Astrocyte of the cerebellum (primary cell): ENCODE measurements at regions not wholly inside any gene's neighbourhood (a gene's known extent, or its start where the extent isn't known, plus 50 kb on each side); places are given as distances from the start of the nearest gene placed in this dataset.

ENCODE experiments used
- DNase-seq: peaks from one replicate; pipeline ENCODE4 v3.0.0-alpha.2; 2011; ENCODE audit warnings: low read depth
- H3K4me3 ChIP-seq: 2 replicates; pipeline ENCODE4 v1.5.1; 2011; ENCODE audit warnings: mild to moderate bottlenecking, low read depth, low read length, moderate library complexity
- in situ Hi-C: cut with HindIII; loops from 2 replicates; pipeline ENCODE4 v1.10.0; 2017; ENCODE audit warnings: low sequenced_read_pairs
- TF ChIP-seq, protein P1 (sequence below): IDR thresholded peaks from 2 replicates; pipeline ENCODE4 v1.5.1; 2012; ENCODE audit warnings: low read length, low read depth, moderate library complexity, mild to moderate bottlenecking; ENCODE audit errors: missing control alignments

DNA sequence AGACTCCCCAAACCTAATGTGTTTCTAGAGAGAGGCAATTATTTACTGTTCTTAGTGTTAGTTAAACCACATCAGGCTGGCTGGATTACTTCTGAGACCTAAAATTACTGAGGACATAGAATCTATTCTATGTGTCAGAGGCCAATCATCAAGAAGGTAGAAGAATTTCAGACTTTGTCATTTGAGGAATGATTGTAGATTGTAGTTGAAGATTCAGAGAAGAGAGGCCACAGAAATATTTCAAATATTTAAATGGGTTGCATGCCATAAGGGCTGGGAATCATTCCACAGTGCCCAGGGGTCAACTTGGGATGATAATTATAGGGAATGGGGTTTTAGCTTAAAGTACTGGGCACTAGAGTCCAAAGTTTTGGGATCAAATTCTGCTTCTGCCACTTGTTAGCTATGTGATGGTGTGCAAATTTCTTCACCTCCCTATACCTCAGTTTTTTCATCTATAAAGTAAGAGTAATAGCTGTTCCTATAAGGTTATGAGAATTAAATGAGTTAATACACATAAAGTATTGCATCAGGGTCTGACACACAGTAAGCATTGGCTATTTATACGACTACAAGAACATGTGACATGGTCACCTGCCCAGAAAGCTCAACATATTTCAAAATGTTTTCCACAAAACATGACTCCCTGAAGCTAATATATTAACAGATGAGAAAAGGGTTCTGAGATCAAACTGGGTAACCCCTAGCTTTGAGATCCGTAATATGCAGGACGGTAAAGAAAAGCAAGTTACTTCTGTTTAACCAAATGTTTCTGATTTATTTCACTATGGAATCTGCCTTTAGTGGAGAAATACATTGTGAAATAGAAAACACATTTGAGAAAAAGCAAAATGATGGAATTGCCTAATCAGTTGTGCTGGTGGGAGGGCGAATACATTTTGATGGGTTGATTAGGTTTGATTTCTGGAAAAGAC, 69.7 kb upstream of the SPAG17 start:
- TF ChIP-seq, protein P1, sequence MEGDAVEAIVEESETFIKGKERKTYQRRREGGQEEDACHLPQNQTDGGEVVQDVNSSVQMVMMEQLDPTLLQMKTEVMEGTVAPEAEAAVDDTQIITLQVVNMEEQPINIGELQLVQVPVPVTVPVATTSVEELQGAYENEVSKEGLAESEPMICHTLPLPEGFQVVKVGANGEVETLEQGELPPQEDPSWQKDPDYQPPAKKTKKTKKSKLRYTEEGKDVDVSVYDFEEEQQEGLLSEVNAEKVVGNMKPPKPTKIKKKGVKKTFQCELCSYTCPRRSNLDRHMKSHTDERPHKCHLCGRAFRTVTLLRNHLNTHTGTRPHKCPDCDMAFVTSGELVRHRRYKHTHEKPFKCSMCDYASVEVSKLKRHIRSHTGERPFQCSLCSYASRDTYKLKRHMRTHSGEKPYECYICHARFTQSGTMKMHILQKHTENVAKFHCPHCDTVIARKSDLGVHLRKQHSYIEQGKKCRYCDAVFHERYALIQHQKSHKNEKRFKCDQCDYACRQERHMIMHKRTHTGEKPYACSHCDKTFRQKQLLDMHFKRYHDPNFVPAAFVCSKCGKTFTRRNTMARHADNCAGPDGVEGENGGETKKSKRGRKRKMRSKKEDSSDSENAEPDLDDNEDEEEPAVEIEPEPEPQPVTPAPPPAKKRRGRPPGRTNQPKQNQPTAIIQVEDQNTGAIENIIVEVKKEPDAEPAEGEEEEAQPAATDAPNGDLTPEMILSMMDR: no peak
- DNase-seq: no peak
- in situ Hi-C loops: no loop called here
- no peak overlapping the region for H3K4me3 ChIP-seq

DNA sequence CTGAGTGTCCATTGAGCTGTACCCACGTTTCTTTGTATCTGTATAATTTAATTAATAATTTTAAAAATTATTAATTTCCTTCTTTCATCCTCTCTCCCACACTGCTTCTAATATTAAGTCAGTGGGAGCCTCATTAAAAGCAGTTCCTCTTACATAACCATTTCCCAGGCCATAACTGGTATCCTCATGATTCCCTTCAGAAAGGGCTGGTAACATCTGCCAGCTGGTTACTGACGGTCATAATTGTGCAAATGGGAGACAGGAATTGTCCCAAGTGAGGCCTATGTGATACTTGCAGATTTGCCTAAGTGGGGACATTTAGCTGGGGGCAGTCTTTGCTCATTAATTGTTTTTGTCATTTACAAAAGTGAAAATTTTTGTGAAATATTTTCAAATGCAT, 69.0 kb upstream of the SPAG17 start:
- DNase-seq: no peak
- H3K4me3 ChIP-seq: no peak overlapping the region
- TF ChIP-seq, protein P1: no peak
- in situ Hi-C loops: no loop called here

DNA sequence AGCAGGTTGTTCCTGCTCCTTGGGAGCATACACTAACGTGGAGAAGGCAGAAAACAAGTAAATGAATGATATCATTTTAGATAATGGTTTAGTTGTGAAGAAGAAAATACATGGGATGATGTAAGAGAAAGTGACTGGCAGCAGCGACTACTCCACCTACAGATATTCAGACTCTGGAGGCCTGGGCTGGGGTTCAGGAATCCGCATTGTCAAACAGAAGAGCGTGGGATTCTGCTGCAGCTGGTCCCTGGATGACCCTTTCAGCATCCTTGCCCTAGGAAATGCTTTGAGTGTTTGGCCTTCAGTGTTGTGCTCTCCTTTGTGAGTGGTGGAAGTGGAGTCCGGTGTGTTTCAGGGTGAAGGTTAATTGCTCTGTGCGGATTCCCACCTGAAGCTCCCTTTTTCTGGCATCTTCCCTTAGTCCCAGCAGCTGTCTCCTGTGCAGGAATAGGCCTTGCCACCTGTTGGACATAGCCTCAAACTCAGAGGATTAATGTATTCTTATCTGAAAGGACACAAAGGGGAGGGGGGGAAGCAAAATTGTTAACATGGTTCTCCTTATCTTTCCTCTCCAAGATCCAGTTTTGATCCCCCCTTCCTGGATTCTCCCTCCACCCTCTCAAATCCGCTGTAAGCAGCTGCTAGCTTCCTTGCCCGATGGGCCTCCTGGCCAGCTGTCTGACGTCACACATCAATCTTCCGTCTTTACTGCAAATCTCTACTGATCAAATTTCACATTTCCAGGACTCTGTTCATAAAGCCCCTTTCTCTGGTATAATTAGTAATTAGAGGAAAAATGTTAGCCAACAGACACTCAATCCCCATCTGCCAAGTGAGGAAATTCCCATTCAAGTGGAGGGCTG, 68.3 kb upstream of the SPAG17 start:
- TF ChIP-seq, protein P1: no peak
- no peak overlapping the region for H3K4me3 ChIP-seq
- no peak for DNase-seq
- in situ Hi-C loops: no loop called here

DNA sequence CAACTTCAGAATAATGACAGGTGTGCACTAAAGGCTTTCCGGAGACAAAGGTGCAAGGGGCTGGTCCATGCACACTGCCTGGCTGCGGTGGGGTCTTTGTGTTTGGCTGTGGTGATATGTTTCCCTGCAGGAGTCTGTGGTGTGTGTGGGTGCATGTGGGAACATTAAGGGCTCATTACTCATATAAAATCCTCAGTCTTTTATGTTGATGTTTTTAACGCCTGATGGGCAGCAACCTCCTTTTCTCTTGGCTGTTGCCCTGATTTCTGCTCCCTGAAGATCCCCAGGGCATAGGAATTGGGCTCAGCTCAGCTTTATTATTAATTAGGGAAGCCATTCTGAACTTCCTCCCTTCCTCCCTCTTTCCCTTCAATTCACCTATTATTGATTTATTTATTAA, 67.6 kb upstream of the SPAG17 start:
- TF ChIP-seq, protein P1: no peak
- in situ Hi-C loops: no loop called here
- DNase-seq: no peak
- H3K4me3 ChIP-seq: no peak overlapping the region

DNA sequence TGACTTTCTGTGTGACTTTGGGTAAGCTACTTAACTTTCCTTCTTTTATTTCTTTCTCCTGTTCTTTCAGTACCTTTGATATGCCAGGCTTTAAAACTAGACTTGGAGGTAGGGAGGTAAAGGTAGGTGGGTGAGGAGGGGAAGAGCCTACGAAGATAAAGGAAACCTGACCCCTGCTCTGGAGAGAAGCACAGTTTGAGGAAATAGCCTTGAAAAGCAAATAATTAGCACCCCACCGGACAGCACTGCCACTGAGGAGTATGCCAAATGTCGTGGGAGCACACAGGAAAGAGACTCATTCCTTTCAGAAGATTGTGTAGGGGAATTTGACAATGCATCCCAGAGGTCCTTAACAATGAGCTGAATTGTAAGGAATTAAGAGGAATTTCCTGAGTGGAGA, 65.2 kb upstream of the SPAG17 start:
- TF ChIP-seq, protein P1: no peak
- DNase-seq: no peak
- H3K4me3 ChIP-seq: no peak overlapping the region
- in situ Hi-C loops: no loop called here

DNA sequence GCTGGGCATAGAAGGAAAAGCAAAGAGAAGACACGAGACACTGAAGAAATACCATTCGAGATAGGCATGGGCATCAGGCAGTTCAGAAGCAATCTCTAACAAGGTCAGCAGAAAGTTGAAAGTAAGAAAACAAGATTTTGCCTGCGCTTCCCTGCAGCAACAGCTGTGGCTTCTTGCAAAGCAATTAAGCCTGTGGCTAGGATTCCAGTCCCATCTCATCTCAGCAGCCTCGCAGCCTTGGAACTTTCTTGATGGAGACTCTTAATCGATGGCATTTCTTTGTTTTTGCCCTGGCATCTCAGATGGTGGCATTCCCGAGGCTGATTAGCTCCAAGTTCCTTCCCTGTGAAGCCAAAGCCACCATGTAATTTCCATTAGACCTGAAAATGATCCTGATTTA, 64.6 kb upstream of the SPAG17 start:
- TF ChIP-seq, protein P1: no peak
- H3K4me3 ChIP-seq: no peak overlapping the region
- in situ Hi-C loops: no loop called here
- DNase-seq: no peak
